Epithelial cell of esophagus (primary cell): ENCODE measurements at regions not wholly inside any gene's neighbourhood (a gene's known extent, or its start where the extent isn't known, plus 50 kb on each side); places are given as distances from the start of the nearest gene placed in this dataset.

Experiments
- DNase-seq: peaks from one replicate; pipeline ENCODE4 v3.0.0; 2010; ENCODE audit warnings: low read depth
- H3K4me3 ChIP-seq: 2 replicates; pipeline ENCODE4 v1.5.1; 2011; ENCODE audit warnings: mild to moderate bottlenecking, low read length, control low read depth
- TF ChIP-seq, protein P1 (sequence below): IDR thresholded peaks from 2 replicates; pipeline ENCODE4 v1.5.1; 2011; ENCODE audit warnings: low read depth, mild to moderate bottlenecking, low read length, control low read depth, inconsistent platforms; ENCODE audit not compliant: insufficient read depth; ENCODE audit errors: missing control alignments

DNA sequence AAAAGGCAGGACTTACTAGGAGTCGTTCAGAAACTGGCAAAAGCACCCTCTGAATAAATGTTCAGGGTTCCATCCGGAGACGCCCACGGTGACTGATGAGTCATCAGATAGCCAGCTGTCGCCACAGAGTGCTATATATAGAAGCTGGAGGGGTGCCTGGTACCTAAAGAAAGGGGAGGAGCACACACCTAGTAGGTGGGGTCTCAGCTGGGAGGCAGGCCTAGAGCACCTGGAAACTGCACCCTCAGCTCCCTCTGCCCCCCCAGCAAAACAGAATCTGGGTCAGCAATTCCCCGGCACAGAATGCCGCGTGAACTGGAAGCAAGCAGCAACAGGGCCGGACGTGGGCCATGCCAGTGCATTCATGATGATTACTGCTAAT is 242.0 kb downstream of the BCOR start:
- peak; percentile 13 for DNase-seq
- no peak overlapping the region for H3K4me3 ChIP-seq
- TF ChIP-seq, protein P1, sequence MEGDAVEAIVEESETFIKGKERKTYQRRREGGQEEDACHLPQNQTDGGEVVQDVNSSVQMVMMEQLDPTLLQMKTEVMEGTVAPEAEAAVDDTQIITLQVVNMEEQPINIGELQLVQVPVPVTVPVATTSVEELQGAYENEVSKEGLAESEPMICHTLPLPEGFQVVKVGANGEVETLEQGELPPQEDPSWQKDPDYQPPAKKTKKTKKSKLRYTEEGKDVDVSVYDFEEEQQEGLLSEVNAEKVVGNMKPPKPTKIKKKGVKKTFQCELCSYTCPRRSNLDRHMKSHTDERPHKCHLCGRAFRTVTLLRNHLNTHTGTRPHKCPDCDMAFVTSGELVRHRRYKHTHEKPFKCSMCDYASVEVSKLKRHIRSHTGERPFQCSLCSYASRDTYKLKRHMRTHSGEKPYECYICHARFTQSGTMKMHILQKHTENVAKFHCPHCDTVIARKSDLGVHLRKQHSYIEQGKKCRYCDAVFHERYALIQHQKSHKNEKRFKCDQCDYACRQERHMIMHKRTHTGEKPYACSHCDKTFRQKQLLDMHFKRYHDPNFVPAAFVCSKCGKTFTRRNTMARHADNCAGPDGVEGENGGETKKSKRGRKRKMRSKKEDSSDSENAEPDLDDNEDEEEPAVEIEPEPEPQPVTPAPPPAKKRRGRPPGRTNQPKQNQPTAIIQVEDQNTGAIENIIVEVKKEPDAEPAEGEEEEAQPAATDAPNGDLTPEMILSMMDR: no peak

DNA sequence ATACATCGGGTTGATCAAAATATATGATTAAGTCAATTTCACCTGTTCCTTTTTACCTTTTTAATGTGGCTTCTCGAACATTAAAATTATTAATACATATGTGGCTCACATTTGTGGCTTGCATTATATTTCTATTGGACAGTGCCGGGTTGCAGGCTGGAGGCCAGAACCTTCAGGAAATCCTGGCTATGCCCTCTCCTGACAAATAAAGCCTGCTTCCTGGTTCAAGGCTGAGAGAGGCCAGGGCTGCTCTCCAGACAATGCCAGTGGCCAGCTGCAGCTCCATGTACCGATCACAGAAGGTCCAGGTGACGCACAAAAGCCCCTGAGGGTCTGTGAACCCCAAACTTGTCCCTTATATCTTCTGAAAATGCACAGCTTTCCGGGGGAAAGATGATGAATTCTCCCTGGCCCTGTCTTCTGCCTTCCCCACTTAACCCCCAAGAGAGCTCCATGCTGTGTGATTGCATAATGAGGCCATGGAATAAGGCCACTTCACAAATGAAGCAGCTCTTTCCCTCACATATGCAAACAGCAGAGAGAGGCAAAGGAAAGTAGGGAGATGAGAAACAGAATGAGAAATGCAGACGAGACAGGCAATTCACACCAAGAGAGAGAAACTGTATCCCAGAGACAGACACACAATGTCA is 241.2 kb downstream of the BCOR start:
- DNase-seq: no peak
- no peak overlapping the region for H3K4me3 ChIP-seq
- TF ChIP-seq, protein P1: no peak

DNA sequence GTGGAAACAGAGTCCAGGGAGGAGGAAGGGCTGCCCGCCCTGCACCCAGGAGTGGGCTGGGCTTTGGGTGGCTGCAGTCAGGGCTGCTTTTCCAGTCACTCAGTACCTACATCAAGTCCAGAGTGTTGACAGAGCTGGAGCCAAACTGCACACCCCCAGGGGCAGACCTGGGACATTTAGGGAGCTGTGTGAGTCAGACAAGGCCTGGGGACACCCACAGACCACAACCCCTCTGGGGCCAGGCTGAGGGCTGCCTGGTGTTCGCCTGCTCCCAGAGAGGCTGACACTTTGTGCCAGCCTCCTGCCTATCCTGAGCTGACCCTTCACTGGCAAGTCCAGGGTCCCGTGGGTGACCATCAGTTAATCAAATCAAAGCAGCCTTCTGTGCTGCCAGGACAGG is 240.0 kb downstream of the BCOR start:
- DNase-seq: peak; percentile 4
- no peak overlapping the region for H3K4me3 ChIP-seq
- TF ChIP-seq, protein P1: no peak

DNA sequence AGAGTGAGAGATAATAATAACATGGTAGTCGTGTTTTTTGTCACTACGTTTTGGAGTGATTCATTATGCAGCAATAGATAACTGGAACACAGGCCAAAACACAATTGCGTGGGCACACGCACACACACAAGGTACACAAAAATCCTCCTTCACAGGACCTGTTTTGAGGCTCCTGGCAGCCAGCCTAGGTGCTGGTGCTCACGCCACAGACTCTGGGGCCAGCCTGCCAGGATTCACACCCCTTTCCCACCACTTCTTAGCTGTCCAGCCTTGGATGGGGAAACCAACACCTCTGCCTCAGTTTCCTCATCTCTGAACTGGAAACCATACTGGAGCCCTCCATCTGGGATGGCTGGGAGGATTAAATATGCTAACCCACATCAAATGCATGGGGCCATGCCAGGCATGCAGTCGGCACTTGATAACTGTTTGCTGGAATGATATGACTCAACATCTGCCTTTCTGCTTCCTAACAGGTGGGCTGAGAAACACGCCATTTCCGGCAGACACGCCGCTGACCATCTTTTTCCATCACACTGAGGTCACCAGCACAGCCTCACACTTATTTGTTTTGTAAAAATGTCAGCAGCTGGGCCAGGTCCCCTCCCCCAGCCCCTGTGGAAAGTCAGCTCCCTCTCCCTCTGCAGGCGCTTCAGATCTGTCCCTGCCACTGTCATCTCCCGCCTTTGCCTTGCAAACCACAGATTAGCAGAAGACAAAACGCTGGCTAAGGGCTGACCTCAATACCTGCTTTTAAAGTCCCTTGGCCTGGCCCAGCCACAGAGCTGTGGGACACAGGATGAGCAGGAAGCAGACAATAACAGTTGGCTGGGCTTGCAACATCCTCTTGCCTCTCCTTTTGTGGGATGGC is 237.5 kb downstream of the BCOR start:
- DNase-seq: peak; percentile 59
- TF ChIP-seq, protein P1: no peak
- H3K4me3 ChIP-seq: no peak overlapping the region

DNA sequence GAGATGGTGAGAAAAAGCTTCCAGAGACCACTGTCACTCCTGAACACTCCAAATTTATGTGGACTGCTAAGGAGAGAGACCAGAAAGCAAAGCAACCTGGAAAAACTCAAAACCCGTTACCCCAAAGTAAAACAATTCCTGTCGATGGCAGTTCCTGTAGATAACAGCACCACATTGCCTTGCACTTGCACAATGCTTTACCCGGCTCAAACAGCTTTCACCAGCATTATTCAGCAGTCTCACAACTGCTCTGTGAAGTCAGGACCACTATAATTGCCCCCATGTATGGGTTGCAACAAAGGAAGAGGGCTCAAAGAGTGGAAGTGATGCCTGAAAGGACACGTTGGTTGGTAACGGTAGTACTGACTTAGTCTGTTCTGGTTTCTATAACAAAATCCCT is 234.8 kb downstream of the BCOR start:
- H3K4me3 ChIP-seq: no peak overlapping the region
- DNase-seq: no peak
- TF ChIP-seq, protein P1: no peak

DNA sequence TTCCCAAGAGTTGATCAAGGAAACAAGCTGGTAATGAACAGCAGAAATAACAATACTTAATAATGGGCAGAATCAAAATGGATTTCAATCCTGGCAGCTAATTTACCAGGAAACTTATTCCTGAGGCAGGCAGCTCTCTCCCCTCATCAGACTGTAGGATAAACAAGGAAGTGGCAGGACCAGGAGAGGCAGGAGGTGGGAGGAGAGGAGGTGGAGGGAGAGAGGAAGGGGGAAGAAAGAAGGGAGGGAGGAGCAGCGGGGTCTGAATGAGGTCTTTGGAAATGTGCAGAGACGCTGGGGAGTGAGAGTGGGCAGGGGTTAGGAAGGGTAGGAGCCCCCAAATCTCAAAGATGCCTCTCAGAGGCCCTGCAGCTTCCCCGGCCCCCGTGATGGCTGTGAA is 231.5 kb downstream of the BCOR start:
- no peak overlapping the region for H3K4me3 ChIP-seq

More for the DNA sequence above, 231.5 kb downstream of the BCOR start:
- TF ChIP-seq, protein P1: no peak
- DNase-seq: no peak
